OCI-LY1 (cell line): ENCODE measurements at regions not wholly inside any gene's neighbourhood (a gene's known extent, or its start where the extent isn't known, plus 50 kb on each side); places are given as distances from the start of the nearest gene placed in this dataset.
"Not testable (repeated sequence)": the region's sequence is repeated elsewhere in the genome, so short reads cannot be mapped to it uniquely, and the experiment has no call there.

Experiments used
- H2AFZ ChIP-seq: fragments of 200-600 bp; sonication (generic), shearing (Covaris generic); 2 replicates; pipeline ENCODE4 v1.6.0; 2014; ENCODE audit warnings: antibody characterized with exemption, mild to moderate bottlenecking, low read length
- H3F3A ChIP-seq: fragments of 200-600 bp; sonication (generic), shearing (Covaris generic); 2 replicates; pipeline ENCODE4 v1.6.0; 2014; ENCODE audit warnings: mild to moderate bottlenecking, antibody characterized with exemption, low read length, moderate library complexity; ENCODE audit not compliant: insufficient read depth
- H3K27ac ChIP-seq: fragments of 200-600 bp; sonication (generic); 2 replicates; pipeline ENCODE4 v1.5.1; 2014; ENCODE audit warnings: low read length, mixed run types, mild to moderate bottlenecking, low read depth; ENCODE audit not compliant: poor library complexity, severe bottlenecking
- H3K27me3 ChIP-seq: fragments of 200-600 bp; sonication (generic); 2 replicates; pipeline ENCODE4 v1.6.0; 2014; ENCODE audit warnings: antibody characterized with exemption, mild to moderate bottlenecking, low read length, moderate library complexity; ENCODE audit not compliant: insufficient read depth
- H3K36me3 ChIP-seq: fragments of 200-600 bp; sonication (generic); 2 replicates; pipeline ENCODE4 v1.6.1; 2014; ENCODE audit warnings: mild to moderate bottlenecking, antibody characterized with exemption, low read length, moderate library complexity, mixed read lengths; ENCODE audit not compliant: insufficient read depth
- H3K4me1 ChIP-seq: fragments of 200-600 bp; sonication (generic); 2 replicates; pipeline ENCODE4 v1.5.1; 2014; ENCODE audit warnings: mild to moderate bottlenecking, low read length, moderate library complexity; ENCODE audit not compliant: insufficient read depth, severe bottlenecking
- H3K4me2 ChIP-seq: fragments of 200-600 bp; sonication (generic), shearing (Covaris generic); 2 replicates; pipeline ENCODE4 v1.6.1; 2014; ENCODE audit warnings: low read length
- H3K4me3 ChIP-seq: fragments of 200-600 bp; sonication (generic); 2 replicates; pipeline ENCODE4 v1.5.1; 2014; ENCODE audit warnings: low read length, low read depth, mild to moderate bottlenecking, mixed read lengths; ENCODE audit not compliant: poor library complexity, severe bottlenecking
- H3K79me2 ChIP-seq: fragments of 200-600 bp; shearing (Covaris generic); 2 replicates; pipeline ENCODE4 v1.6.1; 2016; ENCODE audit warnings: mixed run types, low read length, mixed read lengths; ENCODE audit not compliant: insufficient read depth
- H3K9ac ChIP-seq: fragments of 200-600 bp; sonication (generic), shearing (Covaris generic); 2 replicates; pipeline ENCODE4 v1.6.1; 2014; ENCODE audit warnings: mild to moderate bottlenecking, low read length, mixed read lengths
- H3K9me2 ChIP-seq: fragments of 200-600 bp; sonication (generic), shearing (Covaris generic); 2 replicates; pipeline ENCODE4 v1.6.1; 2014; ENCODE audit warnings: low read depth, mild to moderate bottlenecking, low read length, mixed read lengths
- H3K9me3 ChIP-seq: fragments of 200-600 bp; shearing (Covaris generic); 2 replicates; pipeline ENCODE4 v1.6.1; 2014; ENCODE audit warnings: low read length, mixed read lengths
- H4K20me1 ChIP-seq: fragments of 200-600 bp; sonication (generic), shearing (Covaris generic); 2 replicates; pipeline ENCODE4 v1.6.0; 2016; ENCODE audit warnings: mild to moderate bottlenecking, low read length; ENCODE audit not compliant: insufficient read depth
- CTCF ChIP-seq: fragments of 200-600 bp; sonication (generic), shearing (Covaris generic); IDR thresholded peaks from 2 replicates; pipeline ENCODE4 v1.5.1; 2017; ENCODE audit warnings: mild to moderate bottlenecking, antibody characterized with exemption, low read length, moderate library complexity, mixed read lengths
- EZH2 ChIP-seq: fragments of 200-600 bp; sonication (generic), shearing (Covaris generic); IDR thresholded peaks from 2 replicates; pipeline ENCODE4 v1.8.0; 2017; ENCODE audit warnings: borderline replicate concordance, mixed run types, mild to moderate bottlenecking, antibody characterized with exemption, low read length, moderate library complexity, mixed read lengths

GRCh38 chrX:25096522-25097045, 80.8 kb upstream of the ARX start:
- no peak for TF ChIP-seq CTCF
- no peak for TF ChIP-seq EZH2
- no peaks in the 10 kb centered on the region for H3K27me3 ChIP-seq

GRCh38 chrX:25091152-25091551, 75.4 kb upstream of the ARX start:
- not testable (repeated sequence) for H3K9me3 ChIP-seq, H3K9me2 ChIP-seq, H3K9ac ChIP-seq, H4K20me1 ChIP-seq, H3K4me1 ChIP-seq, H2AFZ ChIP-seq, H3F3A ChIP-seq, H3K4me3 ChIP-seq, H3K4me2 ChIP-seq, H3K36me3 ChIP-seq, H3K27ac ChIP-seq, H3K27me3 ChIP-seq, H3K79me2 ChIP-seq

More at GRCh38 chrX:25096522-25097045, 80.8 kb upstream of the ARX start:
- Histone ChIP-seq H3K4me2 (no peak overlapping the region), H3F3A (no peaks in the 10 kb centered on the region), H4K20me1 (no peaks in the 10 kb centered on the region), H3K79me2 (no peaks in the 10 kb centered on the region), H2AFZ (no peak overlapping the region), H3K9me3 (no peaks in the 10 kb centered on the region), H3K27ac (no peak overlapping the region), H3K36me3 (no peaks in the 10 kb centered on the region), H3K9ac (no peak overlapping the region), H3K4me1 (no peaks in the 10 kb centered on the region), H3K4me3 (no peak overlapping the region), H3K9me2 (no peaks in the 10 kb centered on the region)

- H4K20me1 ChIP-seq: no peaks in the 10 kb centered on the region
- H3K36me3 ChIP-seq: no peaks in the 10 kb centered on the region
- H2AFZ ChIP-seq: no peak overlapping the region
- no peak for TF ChIP-seq EZH2
- H3K27me3 ChIP-seq: no peaks in the 10 kb centered on the region
- H3K4me1 ChIP-seq: no peaks in the 10 kb centered on the region
- H3K79me2 ChIP-seq: no peaks in the 10 kb centered on the region
- H3K9me2 ChIP-seq: no peaks in the 10 kb centered on the region
- no peaks in the 10 kb centered on the region for H3K9me3 ChIP-seq
- no peak overlapping the region for H3K9ac ChIP-seq
- no peak overlapping the region for H3K4me2 ChIP-seq
- no peak overlapping the region for H3K4me3 ChIP-seq
- H3F3A ChIP-seq: no peaks in the 10 kb centered on the region
- no peak overlapping the region for H3K27ac ChIP-seq
Measured at GRCh38 chrX:25084446-25084845, 68.7 kb upstream of the ARX start.

- Histone ChIP-seq H3K9me3 (no peaks in the 10 kb centered on the region), H2AFZ (no peak overlapping the region), H3K4me2 (no peak overlapping the region), H3K27me3 (no peaks in the 10 kb centered on the region), H3K4me1 (no peaks in the 10 kb centered on the region), H3K36me3 (no peaks in the 10 kb centered on the region), H3F3A (no peaks in the 10 kb centered on the region), H3K27ac (no peak overlapping the region), H3K9me2 (no peaks in the 10 kb centered on the region), H3K79me2 (no peaks in the 10 kb centered on the region), H3K4me3 (no peak overlapping the region), H4K20me1 (no peaks in the 10 kb centered on the region), H3K9ac (no peak overlapping the region)
- TF ChIP-seq EZH2: no peak
- no peak for TF ChIP-seq CTCF
Measured at GRCh38 chrX:25083661-25084060, 67.9 kb upstream of the ARX start.
